Choroid plexus epithelial cell (primary cell): ENCODE measurements at regions not wholly inside any gene's neighbourhood (a gene's known extent, or its start where the extent isn't known, plus 50 kb on each side); places are given as distances from the start of the nearest gene placed in this dataset.

Source experiments
- DNase-seq: peaks from one replicate; pipeline ENCODE4 v3.0.0-alpha.2; 2010; ENCODE audit warnings: low read depth
- H3K4me3 ChIP-seq: 2 replicates; pipeline ENCODE4 v1.5.1; 2011; ENCODE audit warnings: low read depth, mild to moderate bottlenecking, control low read depth, low read length, moderate library complexity
- TF ChIP-seq, protein P1 (sequence below): conservative IDR thresholded peaks from 2 replicates; pipeline ENCODE4 v1.5.1; 2011; ENCODE audit warnings: low read depth, mild to moderate bottlenecking, control low read depth, inconsistent platforms, low read length, moderate library complexity

DNA sequence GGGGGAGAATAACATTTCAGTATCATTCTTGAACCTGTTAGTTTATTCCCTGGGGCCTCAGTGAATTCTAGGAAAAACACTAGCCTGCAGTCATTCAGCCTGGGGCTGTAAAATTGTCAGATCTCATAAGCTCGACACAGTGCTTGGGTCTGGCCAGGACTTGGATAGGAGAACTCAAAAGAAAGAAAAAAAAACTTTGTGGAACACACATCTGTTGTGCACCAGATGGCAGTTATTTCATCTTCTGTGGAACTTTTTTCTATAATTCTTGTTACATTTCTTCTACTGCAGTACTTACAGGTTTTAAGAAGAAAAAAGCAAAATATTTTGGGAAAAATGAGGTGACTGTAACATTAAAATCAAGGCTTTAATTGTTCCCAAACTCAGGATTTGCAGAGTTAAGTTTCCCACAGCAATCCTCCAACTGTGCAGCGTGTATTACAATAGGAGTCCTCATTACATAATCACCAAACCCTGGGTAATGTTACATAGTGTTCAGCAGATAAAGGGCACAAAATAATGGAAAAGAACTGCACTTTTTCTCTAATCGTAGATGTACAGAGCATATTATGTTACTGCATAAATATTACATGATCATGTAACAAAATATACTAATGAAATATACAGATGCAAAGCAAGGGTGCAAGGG lies 531.1 kb upstream of the CITED2 start:
- H3K4me3 ChIP-seq, result no peak overlapping the region
- TF ChIP-seq, protein P1, sequence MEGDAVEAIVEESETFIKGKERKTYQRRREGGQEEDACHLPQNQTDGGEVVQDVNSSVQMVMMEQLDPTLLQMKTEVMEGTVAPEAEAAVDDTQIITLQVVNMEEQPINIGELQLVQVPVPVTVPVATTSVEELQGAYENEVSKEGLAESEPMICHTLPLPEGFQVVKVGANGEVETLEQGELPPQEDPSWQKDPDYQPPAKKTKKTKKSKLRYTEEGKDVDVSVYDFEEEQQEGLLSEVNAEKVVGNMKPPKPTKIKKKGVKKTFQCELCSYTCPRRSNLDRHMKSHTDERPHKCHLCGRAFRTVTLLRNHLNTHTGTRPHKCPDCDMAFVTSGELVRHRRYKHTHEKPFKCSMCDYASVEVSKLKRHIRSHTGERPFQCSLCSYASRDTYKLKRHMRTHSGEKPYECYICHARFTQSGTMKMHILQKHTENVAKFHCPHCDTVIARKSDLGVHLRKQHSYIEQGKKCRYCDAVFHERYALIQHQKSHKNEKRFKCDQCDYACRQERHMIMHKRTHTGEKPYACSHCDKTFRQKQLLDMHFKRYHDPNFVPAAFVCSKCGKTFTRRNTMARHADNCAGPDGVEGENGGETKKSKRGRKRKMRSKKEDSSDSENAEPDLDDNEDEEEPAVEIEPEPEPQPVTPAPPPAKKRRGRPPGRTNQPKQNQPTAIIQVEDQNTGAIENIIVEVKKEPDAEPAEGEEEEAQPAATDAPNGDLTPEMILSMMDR, result no peak
- peak; percentile 42 for DNase-seq

DNA sequence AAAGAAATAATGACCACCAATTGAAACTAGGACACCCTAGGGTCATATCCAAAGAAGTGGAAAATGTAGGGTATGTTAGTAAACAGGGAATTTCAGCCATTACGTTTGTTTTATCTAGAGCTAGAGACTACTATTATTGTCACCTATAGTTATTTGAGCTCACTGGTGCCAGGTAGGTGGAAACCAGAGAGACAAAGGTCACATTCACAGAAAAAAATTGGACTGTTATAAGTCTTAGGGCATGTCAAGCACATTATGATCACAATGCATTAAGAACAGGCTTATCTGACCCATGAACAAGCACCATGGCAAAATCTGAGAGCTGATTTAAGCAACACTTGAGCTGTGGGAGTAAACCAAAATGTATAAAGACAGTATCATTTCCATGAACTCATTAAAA lies 530.1 kb upstream of the CITED2 start:
- TF ChIP-seq, protein P1, result no peak
- DNase-seq, result no peak
- no peak overlapping the region for H3K4me3 ChIP-seq

DNA sequence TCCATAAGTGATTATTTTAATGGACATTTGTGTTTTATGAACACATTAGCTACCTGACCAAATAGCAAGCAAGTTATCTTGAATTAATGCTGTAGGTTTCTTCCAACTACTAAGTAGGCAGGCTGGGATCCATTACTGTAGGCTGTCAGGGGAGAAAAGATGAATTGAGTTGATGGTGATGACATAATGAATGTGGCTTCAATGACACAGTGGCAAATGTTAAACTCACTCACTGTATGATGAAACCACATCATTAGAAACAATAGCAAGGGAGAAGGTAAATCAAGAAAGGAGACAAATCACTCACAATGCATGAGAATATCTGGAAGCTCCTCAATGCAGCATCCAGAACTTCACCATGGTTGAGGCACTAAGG lies 529.7 kb upstream of the CITED2 start:
- TF ChIP-seq, protein P1, result no peak
- H3K4me3 ChIP-seq, result no peak overlapping the region
- no peak for DNase-seq

DNA sequence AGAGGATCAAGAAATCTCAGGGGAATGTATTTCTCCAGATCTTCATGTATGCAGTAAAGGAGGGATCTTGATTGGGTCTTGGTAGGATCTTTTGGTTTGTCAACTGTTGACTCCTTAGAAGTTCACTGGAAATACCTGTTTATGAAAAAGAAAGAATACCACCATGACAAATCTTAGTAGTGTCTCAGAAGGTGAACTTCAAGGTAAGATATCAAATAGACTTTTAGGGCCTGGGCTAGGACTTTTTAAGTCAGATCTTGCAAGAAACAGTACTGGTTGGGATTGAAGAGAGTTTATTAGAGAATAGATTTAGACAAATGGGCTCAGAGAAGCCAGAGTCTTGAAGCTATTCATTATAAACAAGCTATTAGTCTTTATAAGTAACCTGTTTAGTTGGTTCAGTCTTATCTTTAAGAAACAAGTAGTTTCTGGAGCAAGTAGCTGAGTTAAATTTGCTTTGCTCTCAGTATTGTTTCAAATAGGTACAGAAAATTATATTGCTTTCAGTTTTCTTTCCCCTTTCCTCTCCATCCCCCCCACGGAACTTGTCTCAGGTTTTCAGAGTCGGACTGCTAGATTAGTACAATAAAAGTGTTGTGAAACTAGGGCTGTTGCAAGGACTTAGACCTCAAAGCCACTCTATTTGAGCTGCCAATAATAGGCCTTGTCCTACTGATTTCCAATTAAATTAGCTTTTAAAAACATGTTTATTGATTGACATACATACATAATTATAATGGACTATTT lies 529.1 kb upstream of the CITED2 start:
- DNase-seq, result no peak
- no peak overlapping the region for H3K4me3 ChIP-seq
- TF ChIP-seq, protein P1, result no peak

DNA sequence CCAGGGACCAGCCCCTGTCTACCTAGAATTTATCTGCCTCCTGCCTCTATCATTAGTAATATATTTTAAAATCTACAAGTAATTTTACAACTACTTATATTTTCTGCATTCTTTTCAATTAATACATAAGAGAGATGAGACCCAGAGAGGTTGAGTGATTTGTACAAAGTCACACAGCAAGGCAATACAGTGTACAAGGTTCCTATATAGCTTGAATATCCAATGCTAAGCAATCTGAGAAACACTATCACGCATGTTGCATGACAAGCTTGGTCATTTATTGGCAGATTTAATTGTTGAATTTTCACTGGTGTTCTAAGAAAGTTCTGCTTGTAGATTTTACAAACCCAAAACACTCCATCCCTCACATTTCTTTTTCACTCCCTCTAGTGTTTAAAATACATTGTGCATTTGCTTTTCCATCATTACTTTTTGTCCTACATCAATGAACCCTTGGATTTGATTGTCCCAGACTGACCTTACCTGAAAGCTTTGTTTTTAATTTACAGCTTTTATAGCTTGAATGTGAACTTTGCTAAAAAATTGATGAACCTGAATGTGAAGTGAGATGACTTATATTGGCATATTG lies 520.9 kb upstream of the CITED2 start:
- DNase-seq, result peak; percentile 35

DNA sequence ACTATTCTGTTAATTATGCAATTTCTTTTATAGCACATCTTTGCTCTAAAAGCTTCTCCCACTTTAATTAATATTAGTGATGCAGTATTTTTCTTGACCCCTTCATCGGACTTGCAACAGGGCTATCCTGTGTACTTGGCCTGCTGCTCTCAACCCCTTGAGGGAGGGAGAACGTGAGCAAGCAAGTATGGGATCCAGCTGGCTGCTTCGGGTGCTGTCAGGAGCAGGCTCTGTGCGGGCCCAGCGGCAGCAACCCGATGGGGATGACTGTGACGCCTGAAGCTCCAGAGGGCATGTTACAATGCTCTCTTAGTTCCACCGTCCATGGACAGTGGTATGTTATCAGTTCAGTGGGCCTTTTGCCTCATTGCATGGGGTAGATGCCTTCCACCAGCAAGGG lies 519.8 kb upstream of the CITED2 start:
- TF ChIP-seq, protein P1, result no peak
- no peak for DNase-seq
- no peak overlapping the region for H3K4me3 ChIP-seq

More for the DNA sequence above, 520.9 kb upstream of the CITED2 start:
- TF ChIP-seq, protein P1, result no peak
- H3K4me3 ChIP-seq, result no peak overlapping the region
